ENCODE measurements at regions not wholly inside any gene's neighbourhood (a gene's known extent, or its start where the extent isn't known, plus 50 kb on each side); places are given as distances from the start of the nearest gene placed in this dataset.

DNA sequence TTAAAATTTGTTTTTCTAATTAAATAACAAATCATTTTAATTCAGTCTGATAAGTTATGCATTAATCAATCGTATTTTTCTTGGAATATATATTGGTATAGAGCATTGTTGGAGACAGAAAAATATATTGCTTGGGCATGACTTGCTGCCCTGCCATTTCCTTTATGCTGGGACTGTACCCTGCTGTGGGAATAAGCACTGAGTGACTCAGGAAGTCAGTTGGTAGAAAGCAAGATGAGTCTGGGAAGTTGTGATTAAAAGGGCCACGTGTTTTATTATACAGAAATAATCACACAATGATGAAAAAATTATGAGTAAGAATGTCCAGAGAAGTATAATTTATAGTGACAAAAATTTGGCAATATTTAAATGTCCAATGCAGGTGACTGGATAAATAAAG lies 139.5 kb downstream of the KIF18A start:
- H3K9ac ChIP-seq (ENCODE audit: low read depth, low read length) = no peak overlapping the region
- no peaks in the 10 kb centered on the region for H3K36me3 ChIP-seq (ENCODE audit: insufficient read depth, low read depth, low read length)
- no peaks in the 10 kb centered on the region for H3K9me3 ChIP-seq (ENCODE audit: insufficient read depth, low read depth, low read length)
- no peaks in the 10 kb centered on the region for H3K27me3 ChIP-seq (ENCODE audit: insufficient read depth, low read length)
- no peak overlapping the region for H3K4me3 ChIP-seq (ENCODE audit: low read length)
- peaks cover 26% of the 10 kb centered on the region for H3K4me1 ChIP-seq (ENCODE audit: insufficient read depth, low read length)
- H3K27ac ChIP-seq (ENCODE audit: low read length) = no peak overlapping the region

DNA sequence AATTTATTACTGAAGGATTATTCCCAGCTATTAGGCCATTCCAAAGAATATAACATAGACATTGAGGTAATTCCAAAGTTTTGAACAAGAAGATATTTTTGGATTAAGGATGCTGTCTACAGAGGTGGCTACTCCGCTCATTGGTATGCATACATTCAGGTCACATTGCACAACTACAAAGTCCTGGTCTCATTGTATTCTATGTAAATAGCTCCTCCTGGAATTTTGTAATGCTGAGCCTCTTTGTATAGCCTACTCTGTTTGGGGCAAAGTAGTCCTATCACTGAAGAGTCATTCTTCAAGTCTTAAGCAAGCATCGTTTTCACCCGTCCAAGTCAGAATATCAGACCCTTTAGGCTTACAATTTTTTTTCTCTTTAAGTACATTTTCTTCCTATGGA lies 142.4 kb downstream of the KIF18A start:
- Histone ChIP-seq H3K4me3 (ENCODE audit: low read length) (no peak overlapping the region), H3K9ac (ENCODE audit: low read depth, low read length) (no peak overlapping the region), H3K4me1 (ENCODE audit: insufficient read depth, low read length) (peaks cover 37% of the 10 kb centered on the region), H3K27me3 (ENCODE audit: insufficient read depth, low read length) (no peaks in the 10 kb centered on the region), H3K9me3 (ENCODE audit: insufficient read depth, low read depth, low read length) (no peaks in the 10 kb centered on the region), H3K36me3 (ENCODE audit: insufficient read depth, low read depth, low read length) (no peaks in the 10 kb centered on the region), H3K27ac (ENCODE audit: low read length) (no peak overlapping the region)

DNA sequence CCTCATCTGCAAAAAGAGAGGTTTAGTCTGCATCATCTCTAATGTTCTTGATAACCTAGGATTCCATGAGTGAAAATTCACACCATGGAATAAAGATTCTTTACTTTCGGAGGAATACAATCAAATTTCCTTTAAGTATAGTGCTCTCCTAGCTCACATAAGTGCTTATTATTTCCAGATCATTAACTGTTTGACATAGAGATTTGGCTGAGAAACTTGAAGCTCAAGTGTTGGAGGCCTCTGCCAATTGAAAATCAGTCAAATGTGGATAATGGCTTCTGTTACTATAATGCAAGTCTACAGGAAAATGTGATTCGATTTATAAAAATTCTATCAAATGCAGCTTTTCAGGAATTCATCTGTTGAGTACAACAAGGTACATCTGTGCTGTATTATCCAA lies 144.6 kb downstream of the KIF18A start:
- H3K36me3 ChIP-seq (ENCODE audit: insufficient read depth, low read depth, low read length) = no peaks in the 10 kb centered on the region
- no peak overlapping the region; the same call in 1 of the 2 replicates for H3K4me3 ChIP-seq (ENCODE audit: low read length)
- H3K27ac ChIP-seq (ENCODE audit: low read length) = no peak overlapping the region
- peaks cover 37% of the 10 kb centered on the region for H3K4me1 ChIP-seq (ENCODE audit: insufficient read depth, low read length)
- no peaks in the 10 kb centered on the region for H3K27me3 ChIP-seq (ENCODE audit: insufficient read depth, low read length)
- H3K9me3 ChIP-seq (ENCODE audit: insufficient read depth, low read depth, low read length) = no peaks in the 10 kb centered on the region
- H3K9ac ChIP-seq (ENCODE audit: low read depth, low read length) = no peak overlapping the region

DNA sequence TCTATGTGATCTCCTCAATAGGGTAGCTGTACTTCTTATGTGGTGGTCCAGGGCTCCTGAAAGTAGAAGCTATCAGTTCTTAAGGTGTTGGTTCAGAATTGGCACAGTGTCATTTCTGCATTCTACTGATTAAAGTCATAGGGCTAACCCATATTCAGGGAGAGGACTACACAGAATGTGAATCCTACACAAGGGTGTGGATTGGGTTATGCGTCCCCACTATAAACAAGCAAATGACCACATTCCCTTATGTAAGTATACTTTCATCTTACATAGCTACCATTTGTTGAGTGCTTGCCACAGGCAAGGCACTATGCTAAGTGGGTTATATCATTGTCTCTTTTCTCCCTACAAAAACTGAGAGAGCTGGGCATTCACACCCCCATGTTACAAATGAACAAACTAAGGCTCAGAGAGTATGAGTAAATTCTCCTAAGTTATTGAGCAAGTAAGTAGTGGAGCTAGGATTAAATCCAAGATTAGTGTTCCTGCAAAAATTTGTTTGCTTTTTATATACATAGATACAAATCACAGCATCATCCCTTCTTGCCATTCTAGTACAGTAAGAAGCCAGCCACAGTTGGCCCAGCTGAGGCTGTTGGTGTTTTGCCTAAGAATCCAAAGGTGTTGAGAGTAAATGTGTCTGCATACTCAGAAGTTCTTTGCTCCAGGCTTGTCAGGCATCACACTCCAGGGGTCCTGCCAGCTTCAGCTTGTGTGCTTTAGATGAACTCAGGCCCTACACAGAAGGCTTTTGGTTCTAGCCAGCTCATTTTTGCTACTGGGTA lies 157.8 kb downstream of the KIF18A start:
- no peak overlapping the region for H3K4me3 ChIP-seq (ENCODE audit: low read length)
- H3K27ac ChIP-seq (ENCODE audit: low read length) = no peak overlapping the region
- no peak overlapping the region for H3K9ac ChIP-seq (ENCODE audit: low read depth, low read length)
- 0 out of 2 replicates have a peak, but pooled peaks cover 5% of the 10 kb centered on the region for H3K4me1 ChIP-seq (ENCODE audit: insufficient read depth, low read length)
- H3K36me3 ChIP-seq (ENCODE audit: insufficient read depth, low read depth, low read length) = no peaks in the 10 kb centered on the region
- H3K27me3 ChIP-seq (ENCODE audit: insufficient read depth, low read length) = no peaks in the 10 kb centered on the region
- H3K9me3 ChIP-seq (ENCODE audit: insufficient read depth, low read depth, low read length) = no peaks in the 10 kb centered on the region

GRCh38 chr11:27945348-27945747 lies 162.6 kb downstream of the KIF18A start:
- 0 out of 2 replicates have a peak, but pooled peaks cover 4% of the 10 kb centered on the region for H3K4me1 ChIP-seq (ENCODE audit: insufficient read depth, low read length)
- H3K36me3 ChIP-seq (ENCODE audit: insufficient read depth, low read depth, low read length) = no peaks in the 10 kb centered on the region
- no peaks in the 10 kb centered on the region for H3K27me3 ChIP-seq (ENCODE audit: insufficient read depth, low read length)
- H3K9me3 ChIP-seq (ENCODE audit: insufficient read depth, low read depth, low read length) = no peaks in the 10 kb centered on the region
- no peak overlapping the region for H3K9ac ChIP-seq (ENCODE audit: low read depth, low read length)
- no peak overlapping the region for H3K4me3 ChIP-seq (ENCODE audit: low read length)
- H3K27ac ChIP-seq (ENCODE audit: low read length) = no peak overlapping the region

- no peak overlapping the region for H3K4me3 ChIP-seq (ENCODE audit: low read length)
- no peak overlapping the region for H3K27ac ChIP-seq (ENCODE audit: low read length)
- H3K36me3 ChIP-seq (ENCODE audit: insufficient read depth, low read depth, low read length) = no peaks in the 10 kb centered on the region
- no peaks in the 10 kb centered on the region; the same call in 1 of the 2 replicates for H3K4me1 ChIP-seq (ENCODE audit: insufficient read depth, low read length)
- peaks cover 16% of the 10 kb centered on the region for H3K9me3 ChIP-seq (ENCODE audit: insufficient read depth, low read depth, low read length)
- H3K27me3 ChIP-seq (ENCODE audit: insufficient read depth, low read length) = no peaks in the 10 kb centered on the region
- no peak overlapping the region for H3K9ac ChIP-seq (ENCODE audit: low read depth, low read length)
Observed at GRCh38 chr11:27938011-27938410, 169.9 kb downstream of the KIF18A start.

DNA sequence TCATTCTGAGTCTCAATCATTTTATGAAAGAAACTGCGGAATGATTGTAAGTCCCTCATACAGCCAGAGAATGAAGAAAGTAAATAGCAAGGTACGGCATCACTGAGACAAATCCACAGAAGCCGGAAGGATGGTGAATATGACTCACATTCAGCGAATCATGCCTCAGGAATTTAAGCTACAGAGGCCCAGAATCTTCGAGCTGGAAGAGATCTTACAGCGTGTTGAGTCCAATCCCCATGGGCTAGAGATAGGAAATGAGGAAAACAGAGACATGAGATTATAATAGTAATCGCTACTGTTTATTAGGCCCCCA lies 173.2 kb downstream of the KIF18A start:
- Histone ChIP-seq H3K27me3 (ENCODE audit: insufficient read depth, low read length) (no peaks in the 10 kb centered on the region), H3K4me3 (ENCODE audit: low read length) (no peak overlapping the region)

GRCh38 chr11:27933992-27934829 lies 173.7 kb downstream of the KIF18A start:
- Histone ChIP-seq H3K9me3 (ENCODE audit: insufficient read depth, low read depth, low read length) (peaks cover 12% of the 10 kb centered on the region), H3K27ac (ENCODE audit: low read length) (no peak overlapping the region), H3K27me3 (ENCODE audit: insufficient read depth, low read length) (no peaks in the 10 kb centered on the region), H3K9ac (ENCODE audit: low read depth, low read length) (no peak overlapping the region), H3K4me1 (ENCODE audit: insufficient read depth, low read length) (no peaks in the 10 kb centered on the region; the same call in 1 of the 2 replicates), H3K4me3 (ENCODE audit: low read length) (no peak overlapping the region), H3K36me3 (ENCODE audit: insufficient read depth, low read depth, low read length) (no peaks in the 10 kb centered on the region)

More for the DNA sequence above, 173.2 kb downstream of the KIF18A start:
- no peak overlapping the region for H3K27ac ChIP-seq (ENCODE audit: low read length)
- no peaks in the 10 kb centered on the region; the same call in 1 of the 2 replicates for H3K4me1 ChIP-seq (ENCODE audit: insufficient read depth, low read length)
- peaks cover 16% of the 10 kb centered on the region for H3K9me3 ChIP-seq (ENCODE audit: insufficient read depth, low read depth, low read length)
- H3K36me3 ChIP-seq (ENCODE audit: insufficient read depth, low read depth, low read length) = no peaks in the 10 kb centered on the region
- no peak overlapping the region for H3K9ac ChIP-seq (ENCODE audit: low read depth, low read length)

DNA sequence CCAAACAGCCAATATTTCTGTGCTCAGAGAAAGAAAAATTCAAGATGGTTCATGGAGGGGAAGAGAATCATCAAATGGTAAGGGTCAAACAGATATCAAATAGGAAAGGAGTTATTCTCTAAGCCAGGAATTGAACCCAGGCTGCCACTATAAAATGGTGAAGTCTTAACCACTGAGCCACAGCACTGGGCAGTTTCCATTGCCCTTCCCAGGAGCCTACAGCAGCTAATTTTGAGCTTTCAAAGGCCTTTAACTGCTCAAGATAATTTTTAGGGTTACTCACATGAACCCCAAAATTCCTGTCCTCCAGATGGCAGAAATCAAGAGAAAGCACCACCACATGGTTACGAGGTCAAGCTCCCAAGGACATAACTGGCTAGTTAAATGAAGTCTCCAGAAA lies 176.2 kb downstream of the KIF18A start:
- H3K27ac ChIP-seq (ENCODE audit: low read length) = no peak overlapping the region
- H3K36me3 ChIP-seq (ENCODE audit: insufficient read depth, low read depth, low read length) = no peaks in the 10 kb centered on the region
- no peak overlapping the region for H3K4me3 ChIP-seq (ENCODE audit: low read length)
- H3K9me3 ChIP-seq (ENCODE audit: insufficient read depth, low read depth, low read length) = no peaks in the 10 kb centered on the region
- no peak overlapping the region for H3K9ac ChIP-seq (ENCODE audit: low read depth, low read length)
- H3K4me1 ChIP-seq (ENCODE audit: insufficient read depth, low read length) = no peaks in the 10 kb centered on the region; the same call in 1 of the 2 replicates
- H3K27me3 ChIP-seq (ENCODE audit: insufficient read depth, low read length) = no peaks in the 10 kb centered on the region

GRCh38 chr11:27930946-27931345 lies 177.0 kb downstream of the KIF18A start:
- Histone ChIP-seq H3K36me3 (ENCODE audit: insufficient read depth, low read depth, low read length) (no peaks in the 10 kb centered on the region), H3K9me3 (ENCODE audit: insufficient read depth, low read depth, low read length) (no peaks in the 10 kb centered on the region), H3K27ac (ENCODE audit: low read length) (no peak overlapping the region), H3K27me3 (ENCODE audit: insufficient read depth, low read length) (no peaks in the 10 kb centered on the region), H3K4me1 (ENCODE audit: insufficient read depth, low read length) (no peaks in the 10 kb centered on the region; the same call in 1 of the 2 replicates), H3K9ac (ENCODE audit: low read depth, low read length) (no peak overlapping the region), H3K4me3 (ENCODE audit: low read length) (no peak overlapping the region)

- Histone ChIP-seq H3K4me3 (ENCODE audit: low read length) (no peak overlapping the region), H3K4me1 (ENCODE audit: insufficient read depth, low read length) (no peaks in the 10 kb centered on the region), H3K9me3 (ENCODE audit: insufficient read depth, low read depth, low read length) (no peaks in the 10 kb centered on the region), H3K36me3 (ENCODE audit: insufficient read depth, low read depth, low read length) (no peaks in the 10 kb centered on the region), H3K9ac (ENCODE audit: low read depth, low read length) (no peak overlapping the region), H3K27ac (ENCODE audit: low read length) (no peak overlapping the region), H3K27me3 (ENCODE audit: insufficient read depth, low read length) (no peaks in the 10 kb centered on the region)
Observed at GRCh38 chr11:27928809-27929208, 179.1 kb downstream of the KIF18A start.
